Osteoblast (primary cell): ENCODE measurements at regions not wholly inside any gene's neighbourhood (a gene's known extent, or its start where the extent isn't known, plus 50 kb on each side); places are given as distances from the start of the nearest gene placed in this dataset.
A peak's percentile ranks its signal among the peaks of the same experiment; 100 is the strongest.

Experiments
- DNase-seq: peaks from one replicate; pipeline ENCODE4 v3.0.0; 2011; ENCODE audit warnings: low spot score, mixed read lengths; ENCODE audit not compliant: insufficient read length; ENCODE audit errors: missing footprints
- H2AFZ ChIP-seq: 2 replicates; pipeline ENCODE4 v1.6.0; 2011; ENCODE audit warnings: mild to moderate bottlenecking, low read length
- H3K27ac ChIP-seq: 2 replicates; pipeline ENCODE4 v1.5.1; 2011; ENCODE audit warnings: mild to moderate bottlenecking, low read depth, low read length, moderate library complexity
- H3K27me3 ChIP-seq: 2 replicates; pipeline ENCODE4 v1.6.0; 2012; ENCODE audit warnings: mild to moderate bottlenecking, control low read depth, inconsistent platforms, low read length, moderate library complexity; ENCODE audit not compliant: insufficient read depth
- H3K36me3 ChIP-seq: 2 replicates; pipeline ENCODE4 v1.5.1; 2011; ENCODE audit warnings: mild to moderate bottlenecking, low read length, control low read depth, moderate library complexity; ENCODE audit not compliant: insufficient read depth
- H3K4me1 ChIP-seq: 2 replicates; pipeline ENCODE4 v1.5.1; 2011; ENCODE audit warnings: mild to moderate bottlenecking, low read length, control low read depth, moderate library complexity; ENCODE audit not compliant: insufficient read depth
- H3K4me2 ChIP-seq: 2 replicates; pipeline ENCODE4 v1.6.0; 2011; ENCODE audit warnings: mild to moderate bottlenecking, low read length; ENCODE audit not compliant: insufficient read depth
- H3K4me3 ChIP-seq: fragments of 200-600 bp; sonication (generic); 3 replicates; pipeline ENCODE4 v1.5.1; 2012; ENCODE audit warnings: mild to moderate bottlenecking, low read length, inconsistent platforms; ENCODE audit not compliant: insufficient read depth
- H3K79me2 ChIP-seq: 2 replicates; pipeline ENCODE4 v1.6.0; 2012; ENCODE audit warnings: mild to moderate bottlenecking, low read length, control low read depth, inconsistent platforms; ENCODE audit not compliant: insufficient read depth
- H3K9me3 ChIP-seq: 2 replicates; pipeline ENCODE4 v1.5.1; 2011; ENCODE audit warnings: low read depth, low read length, control low read depth
- H4K20me1 ChIP-seq: 2 replicates; pipeline ENCODE4 v1.6.0; 2012; ENCODE audit warnings: mild to moderate bottlenecking, low read length, control low read depth; ENCODE audit not compliant: insufficient read depth
- TF ChIP-seq, protein P1 (sequence below): IDR thresholded peaks from 2 replicates; pipeline ENCODE4 v1.5.1; 2011; ENCODE audit warnings: mild to moderate bottlenecking, low read depth, low read length, moderate library complexity; ENCODE audit errors: extremely low read depth

DNA sequence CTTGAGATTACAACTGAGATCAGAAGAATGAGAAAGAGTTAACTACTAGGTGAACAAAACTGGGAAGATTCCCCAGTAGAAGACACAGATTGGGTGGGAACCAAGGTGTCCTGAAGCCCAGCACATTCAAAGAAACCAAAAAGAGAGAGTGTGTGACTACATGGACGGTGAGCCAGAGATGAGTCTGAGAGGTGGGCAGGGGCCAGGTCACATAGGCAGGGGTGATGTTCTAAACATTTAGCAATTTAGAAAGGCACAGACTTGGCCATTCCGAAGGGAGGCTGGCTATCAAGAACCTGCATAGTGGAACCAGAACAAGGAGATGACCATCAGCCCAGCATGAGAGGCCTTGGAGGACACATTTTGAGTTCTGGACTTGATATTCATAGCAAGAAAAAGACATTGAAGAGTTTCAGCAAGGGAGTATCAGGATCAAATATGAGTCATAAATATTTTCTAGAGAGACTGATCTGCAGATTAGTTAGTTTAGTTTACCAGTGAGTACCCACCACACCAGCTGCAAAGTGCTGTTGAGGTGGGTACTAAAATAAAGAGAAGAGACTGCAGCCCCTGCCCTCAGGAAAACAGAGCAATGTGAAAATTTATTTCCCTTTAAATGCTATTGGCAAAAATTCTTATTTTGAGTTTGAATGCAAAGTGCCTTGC is 340.5 kb upstream of the PRDM1 start:
- no peak overlapping the region for H2AFZ ChIP-seq
- no peaks in the 10 kb centered on the region for H3K79me2 ChIP-seq
- no peak overlapping the region for H3K4me2 ChIP-seq
- no peaks in the 10 kb centered on the region for H3K36me3 ChIP-seq
- DNase-seq, result no peak
- H3K9me3 ChIP-seq, result no peaks in the 10 kb centered on the region
- H4K20me1 ChIP-seq, result no peaks in the 10 kb centered on the region
- no peaks in the 10 kb centered on the region for H3K27me3 ChIP-seq
- H3K4me3 ChIP-seq, result no peak overlapping the region
- no peak overlapping the region for H3K27ac ChIP-seq
- TF ChIP-seq, protein P1, sequence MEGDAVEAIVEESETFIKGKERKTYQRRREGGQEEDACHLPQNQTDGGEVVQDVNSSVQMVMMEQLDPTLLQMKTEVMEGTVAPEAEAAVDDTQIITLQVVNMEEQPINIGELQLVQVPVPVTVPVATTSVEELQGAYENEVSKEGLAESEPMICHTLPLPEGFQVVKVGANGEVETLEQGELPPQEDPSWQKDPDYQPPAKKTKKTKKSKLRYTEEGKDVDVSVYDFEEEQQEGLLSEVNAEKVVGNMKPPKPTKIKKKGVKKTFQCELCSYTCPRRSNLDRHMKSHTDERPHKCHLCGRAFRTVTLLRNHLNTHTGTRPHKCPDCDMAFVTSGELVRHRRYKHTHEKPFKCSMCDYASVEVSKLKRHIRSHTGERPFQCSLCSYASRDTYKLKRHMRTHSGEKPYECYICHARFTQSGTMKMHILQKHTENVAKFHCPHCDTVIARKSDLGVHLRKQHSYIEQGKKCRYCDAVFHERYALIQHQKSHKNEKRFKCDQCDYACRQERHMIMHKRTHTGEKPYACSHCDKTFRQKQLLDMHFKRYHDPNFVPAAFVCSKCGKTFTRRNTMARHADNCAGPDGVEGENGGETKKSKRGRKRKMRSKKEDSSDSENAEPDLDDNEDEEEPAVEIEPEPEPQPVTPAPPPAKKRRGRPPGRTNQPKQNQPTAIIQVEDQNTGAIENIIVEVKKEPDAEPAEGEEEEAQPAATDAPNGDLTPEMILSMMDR, result no peak
- peaks cover 8% of the 10 kb centered on the region for H3K4me1 ChIP-seq

DNA sequence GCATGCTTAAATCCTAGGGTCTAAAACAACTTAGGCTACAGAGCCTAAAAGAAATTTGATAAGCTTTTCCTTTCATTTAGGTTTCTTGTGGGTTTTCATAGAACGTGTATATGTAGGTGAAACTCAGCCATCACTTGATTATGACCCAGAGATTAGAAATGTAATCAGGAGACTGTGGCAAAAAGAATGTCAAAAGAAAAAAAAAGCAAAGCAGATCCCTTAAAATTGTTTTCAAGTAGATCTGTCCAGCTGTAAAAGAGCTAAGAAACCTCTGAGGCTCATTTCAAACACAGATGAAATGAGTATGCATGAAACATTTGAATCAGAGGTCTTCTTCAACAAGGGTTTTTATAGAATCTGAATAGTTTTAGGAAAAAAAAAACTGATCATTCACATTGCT is 341.3 kb upstream of the PRDM1 start:
- peaks cover 8% of the 10 kb centered on the region for H3K4me1 ChIP-seq
- H3K9me3 ChIP-seq, result no peaks in the 10 kb centered on the region
- H3K4me3 ChIP-seq, result no peak overlapping the region
- no peaks in the 10 kb centered on the region for H3K36me3 ChIP-seq
- H3K27ac ChIP-seq, result no peak overlapping the region
- no peak overlapping the region for H3K4me2 ChIP-seq
- TF ChIP-seq, protein P1, result no peak
- no peak overlapping the region for H2AFZ ChIP-seq
- no peaks in the 10 kb centered on the region for H3K79me2 ChIP-seq
- H3K27me3 ChIP-seq, result no peaks in the 10 kb centered on the region
- no peak for DNase-seq
- no peaks in the 10 kb centered on the region for H4K20me1 ChIP-seq

DNA sequence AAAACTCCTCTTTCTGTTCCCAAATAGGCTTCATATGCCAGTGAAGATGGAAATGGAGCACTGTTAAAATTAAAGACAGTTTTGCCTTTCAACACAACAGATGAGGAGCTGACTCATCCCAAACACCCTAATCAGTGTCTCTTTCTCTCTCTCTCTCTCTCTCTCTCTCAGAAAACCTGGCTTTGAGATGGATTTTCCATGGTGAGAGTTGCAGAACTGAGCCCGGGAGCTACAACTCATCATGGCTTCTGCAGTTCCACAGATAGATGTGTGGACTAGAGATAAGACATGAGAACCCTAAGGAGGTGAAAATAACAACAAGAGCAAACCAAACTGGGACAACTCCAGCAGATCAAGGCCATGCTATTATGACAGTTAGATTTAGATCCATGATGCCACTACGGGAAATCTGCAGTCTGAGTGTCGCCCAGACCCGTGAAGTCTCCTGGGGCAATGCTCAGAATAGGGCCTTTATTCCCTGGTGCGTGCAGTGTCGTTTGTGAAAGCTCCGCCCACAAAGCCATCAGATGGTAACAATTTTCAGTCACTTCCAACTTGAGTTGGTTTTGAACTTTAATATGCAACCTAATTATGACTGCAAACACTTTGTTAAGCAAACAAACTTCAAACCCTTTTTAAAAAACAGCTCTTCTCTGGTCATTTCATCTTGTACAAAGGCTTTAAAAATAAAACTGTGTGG is 338.2 kb upstream of the PREP start:
- Histone ChIP-seq H2AFZ (peak overlapping the region; percentile 35), H3K9me3 (no peaks in the 10 kb centered on the region), H3K36me3 (no peaks in the 10 kb centered on the region), H4K20me1 (no peaks in the 10 kb centered on the region), H3K4me1 (no peaks in the 10 kb centered on the region), H3K27me3 (no peaks in the 10 kb centered on the region), H3K79me2 (no peaks in the 10 kb centered on the region), H3K4me2 (no peak overlapping the region), H3K4me3 (no peak overlapping the region), H3K27ac (no peak overlapping the region)
- TF ChIP-seq, protein P1, result no peak
- no peak for DNase-seq

DNA sequence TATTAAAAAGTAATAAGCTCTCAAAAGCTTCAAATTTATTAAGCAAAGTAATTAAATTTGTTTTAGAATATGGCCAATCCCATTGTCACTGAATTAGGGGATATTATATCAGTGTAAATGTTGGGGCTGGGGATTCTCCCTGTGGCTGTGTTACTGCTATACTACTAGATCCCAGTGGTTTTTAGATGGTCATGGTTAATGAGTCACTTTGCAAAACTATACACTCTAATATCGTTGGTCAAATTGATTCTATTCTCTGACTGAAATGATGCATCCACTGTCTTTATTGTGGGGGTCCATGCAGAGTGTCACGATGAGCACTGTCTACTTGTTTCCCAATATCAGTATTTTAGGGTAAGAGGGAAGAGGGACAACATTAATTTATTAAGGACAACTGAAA is 336.9 kb upstream of the PREP start:
- no peaks in the 10 kb centered on the region for H3K36me3 ChIP-seq
- TF ChIP-seq, protein P1, result no peak
- no peak overlapping the region for H3K4me2 ChIP-seq
- H3K4me1 ChIP-seq, result no peaks in the 10 kb centered on the region
- no peaks in the 10 kb centered on the region for H3K79me2 ChIP-seq
- H3K27me3 ChIP-seq, result no peaks in the 10 kb centered on the region
- no peak overlapping the region for H3K4me3 ChIP-seq
- DNase-seq, result no peak
- no peaks in the 10 kb centered on the region for H3K9me3 ChIP-seq
- H2AFZ ChIP-seq, result no peak overlapping the region
- no peaks in the 10 kb centered on the region for H4K20me1 ChIP-seq
- H3K27ac ChIP-seq, result no peak overlapping the region
